Osteoblast (primary cell): ENCODE measurements at regions not wholly inside any gene's neighbourhood (a gene's known extent, or its start where the extent isn't known, plus 50 kb on each side); places are given as distances from the start of the nearest gene placed in this dataset.

Experiments used
- DNase-seq: peaks from one replicate; pipeline ENCODE4 v3.0.0; 2011; ENCODE audit warnings: low spot score, mixed read lengths; ENCODE audit not compliant: insufficient read length; ENCODE audit errors: missing footprints
- H2AFZ ChIP-seq: 2 replicates; pipeline ENCODE4 v1.6.0; 2011; ENCODE audit warnings: mild to moderate bottlenecking, low read length
- H3K27ac ChIP-seq: 2 replicates; pipeline ENCODE4 v1.5.1; 2011; ENCODE audit warnings: mild to moderate bottlenecking, low read depth, low read length, moderate library complexity
- H3K27me3 ChIP-seq: 2 replicates; pipeline ENCODE4 v1.6.0; 2012; ENCODE audit warnings: mild to moderate bottlenecking, control low read depth, inconsistent platforms, low read length, moderate library complexity; ENCODE audit not compliant: insufficient read depth
- H3K36me3 ChIP-seq: 2 replicates; pipeline ENCODE4 v1.5.1; 2011; ENCODE audit warnings: mild to moderate bottlenecking, low read length, control low read depth, moderate library complexity; ENCODE audit not compliant: insufficient read depth
- H3K4me1 ChIP-seq: 2 replicates; pipeline ENCODE4 v1.5.1; 2011; ENCODE audit warnings: mild to moderate bottlenecking, low read length, control low read depth, moderate library complexity; ENCODE audit not compliant: insufficient read depth
- H3K4me2 ChIP-seq: 2 replicates; pipeline ENCODE4 v1.6.0; 2011; ENCODE audit warnings: mild to moderate bottlenecking, low read length; ENCODE audit not compliant: insufficient read depth
- H3K4me3 ChIP-seq: fragments of 200-600 bp; sonication (generic); 3 replicates; pipeline ENCODE4 v1.5.1; 2012; ENCODE audit warnings: mild to moderate bottlenecking, low read length, inconsistent platforms; ENCODE audit not compliant: insufficient read depth
- H3K79me2 ChIP-seq: 2 replicates; pipeline ENCODE4 v1.6.0; 2012; ENCODE audit warnings: mild to moderate bottlenecking, low read length, control low read depth, inconsistent platforms; ENCODE audit not compliant: insufficient read depth
- H3K9me3 ChIP-seq: 2 replicates; pipeline ENCODE4 v1.5.1; 2011; ENCODE audit warnings: low read depth, low read length, control low read depth
- H4K20me1 ChIP-seq: 2 replicates; pipeline ENCODE4 v1.6.0; 2012; ENCODE audit warnings: mild to moderate bottlenecking, low read length, control low read depth; ENCODE audit not compliant: insufficient read depth
- TF ChIP-seq, protein P1 (sequence below): IDR thresholded peaks from 2 replicates; pipeline ENCODE4 v1.5.1; 2011; ENCODE audit warnings: mild to moderate bottlenecking, low read depth, low read length, moderate library complexity; ENCODE audit errors: extremely low read depth

- TF ChIP-seq, protein P1, sequence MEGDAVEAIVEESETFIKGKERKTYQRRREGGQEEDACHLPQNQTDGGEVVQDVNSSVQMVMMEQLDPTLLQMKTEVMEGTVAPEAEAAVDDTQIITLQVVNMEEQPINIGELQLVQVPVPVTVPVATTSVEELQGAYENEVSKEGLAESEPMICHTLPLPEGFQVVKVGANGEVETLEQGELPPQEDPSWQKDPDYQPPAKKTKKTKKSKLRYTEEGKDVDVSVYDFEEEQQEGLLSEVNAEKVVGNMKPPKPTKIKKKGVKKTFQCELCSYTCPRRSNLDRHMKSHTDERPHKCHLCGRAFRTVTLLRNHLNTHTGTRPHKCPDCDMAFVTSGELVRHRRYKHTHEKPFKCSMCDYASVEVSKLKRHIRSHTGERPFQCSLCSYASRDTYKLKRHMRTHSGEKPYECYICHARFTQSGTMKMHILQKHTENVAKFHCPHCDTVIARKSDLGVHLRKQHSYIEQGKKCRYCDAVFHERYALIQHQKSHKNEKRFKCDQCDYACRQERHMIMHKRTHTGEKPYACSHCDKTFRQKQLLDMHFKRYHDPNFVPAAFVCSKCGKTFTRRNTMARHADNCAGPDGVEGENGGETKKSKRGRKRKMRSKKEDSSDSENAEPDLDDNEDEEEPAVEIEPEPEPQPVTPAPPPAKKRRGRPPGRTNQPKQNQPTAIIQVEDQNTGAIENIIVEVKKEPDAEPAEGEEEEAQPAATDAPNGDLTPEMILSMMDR, result no peak
- DNase-seq, result no peak
- H3K27me3 ChIP-seq, result no peaks in the 10 kb centered on the region
- H4K20me1 ChIP-seq, result no peaks in the 10 kb centered on the region
- no peaks in the 10 kb centered on the region for H3K4me1 ChIP-seq
- H3K27ac ChIP-seq, result no peak overlapping the region
- no peak overlapping the region for H3K4me3 ChIP-seq
- H3K9me3 ChIP-seq, result no peaks in the 10 kb centered on the region
- no peak overlapping the region for H2AFZ ChIP-seq
- H3K4me2 ChIP-seq, result no peak overlapping the region
- H3K36me3 ChIP-seq, result no peaks in the 10 kb centered on the region
- H3K79me2 ChIP-seq, result no peaks in the 10 kb centered on the region
Measured at GRCh38 chr20:11110535-11110934, 436.7 kb upstream of the JAG1 start.

DNA sequence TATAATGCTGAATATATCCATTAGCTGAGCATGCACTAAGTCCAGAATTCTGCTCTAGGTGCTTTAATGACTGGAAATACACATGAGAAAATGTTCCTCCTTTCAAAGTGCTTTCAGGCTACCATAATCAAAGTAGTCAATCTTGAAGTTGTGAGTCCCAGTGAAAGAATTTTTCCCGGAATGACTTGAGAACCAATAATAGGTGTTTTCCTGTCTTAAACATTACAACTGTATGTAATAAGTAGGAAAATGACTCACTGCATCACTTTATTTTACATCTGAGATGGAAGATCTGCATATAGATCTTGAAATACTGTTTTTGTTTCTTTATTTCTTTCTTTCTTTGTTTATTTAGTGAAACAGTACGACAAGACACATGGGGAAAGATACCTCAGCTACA, 437.4 kb upstream of the JAG1 start:
- DNase-seq, result no peak
- Histone ChIP-seq H3K27ac (no peak overlapping the region), H3K4me3 (no peak overlapping the region), H3K9me3 (no peaks in the 10 kb centered on the region), H3K79me2 (no peaks in the 10 kb centered on the region), H3K36me3 (no peaks in the 10 kb centered on the region), H4K20me1 (no peaks in the 10 kb centered on the region), H3K4me1 (no peaks in the 10 kb centered on the region), H2AFZ (no peak overlapping the region), H3K4me2 (no peak overlapping the region), H3K27me3 (no peaks in the 10 kb centered on the region)
- TF ChIP-seq, protein P1, result no peak

GRCh38 chr20:11112832-11113231, 439.0 kb upstream of the JAG1 start:
- H3K4me2 ChIP-seq, result no peak overlapping the region
- H2AFZ ChIP-seq, result no peak overlapping the region
- H3K9me3 ChIP-seq, result no peaks in the 10 kb centered on the region
- no peaks in the 10 kb centered on the region for H3K27me3 ChIP-seq
- no peak overlapping the region for H3K4me3 ChIP-seq
- H3K36me3 ChIP-seq, result no peaks in the 10 kb centered on the region
- no peak overlapping the region for H3K27ac ChIP-seq
- H4K20me1 ChIP-seq, result no peaks in the 10 kb centered on the region
- TF ChIP-seq, protein P1, result no peak
- peaks cover 6% of the 10 kb centered on the region for H3K4me1 ChIP-seq
- no peaks in the 10 kb centered on the region for H3K79me2 ChIP-seq
- no peak for DNase-seq

DNA sequence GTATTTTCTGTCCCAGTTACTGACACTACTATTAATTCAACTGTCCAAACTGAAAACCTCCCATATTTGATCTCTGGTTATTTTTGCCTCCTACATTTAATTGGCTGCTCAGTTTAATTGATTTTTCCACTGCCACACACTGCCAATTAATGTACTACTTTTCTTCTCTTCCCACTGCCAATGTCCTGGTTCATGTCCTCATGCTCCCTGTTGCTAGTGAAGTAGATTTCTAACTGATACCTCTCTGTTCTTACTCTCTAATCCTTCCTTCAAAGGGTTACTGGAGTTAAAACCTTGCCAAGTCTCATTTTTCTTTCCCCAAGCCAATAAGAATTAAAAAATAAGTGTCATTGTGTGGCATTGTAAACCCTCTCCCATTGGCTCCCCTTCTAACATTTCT, 440.6 kb upstream of the JAG1 start:
- TF ChIP-seq, protein P1, result no peak
- no peaks in the 10 kb centered on the region for H4K20me1 ChIP-seq
- no peaks in the 10 kb centered on the region for H3K9me3 ChIP-seq
- no peak overlapping the region for H3K4me2 ChIP-seq
- H3K4me1 ChIP-seq, result peaks cover 17% of the 10 kb centered on the region
- H3K27me3 ChIP-seq, result no peaks in the 10 kb centered on the region
- H3K36me3 ChIP-seq, result no peaks in the 10 kb centered on the region
- no peak for DNase-seq
- no peak overlapping the region for H3K4me3 ChIP-seq
- no peak overlapping the region for H2AFZ ChIP-seq
- no peak overlapping the region for H3K27ac ChIP-seq
- no peaks in the 10 kb centered on the region for H3K79me2 ChIP-seq
